ENCODE measurements at regions not wholly inside any gene's neighbourhood (a gene's known extent, or its start where the extent isn't known, plus 50 kb on each side); places are given as distances from the start of the nearest gene placed in this dataset.

DNA sequence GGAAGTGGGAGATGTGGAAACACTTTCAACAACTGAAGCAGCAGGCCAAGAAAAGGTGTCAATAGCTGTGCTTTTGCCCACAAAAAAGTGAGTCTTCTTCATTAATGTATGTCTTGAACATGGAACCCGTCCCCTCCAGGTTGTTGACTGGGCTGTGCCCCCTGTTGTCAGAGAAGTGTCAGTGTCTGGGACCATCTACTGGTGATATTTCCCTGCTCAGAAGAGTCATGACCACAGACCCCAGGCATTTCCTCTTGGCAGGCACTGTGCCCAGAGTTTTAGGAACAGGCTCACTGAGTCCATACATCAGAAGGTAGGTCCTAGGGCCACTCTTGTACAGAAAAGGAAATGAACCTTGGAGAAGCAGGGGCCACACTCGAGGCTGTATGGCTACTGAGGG lies 54.8 kb upstream of the LARS2 start:
- Histone ChIP-seq H4K20me1 (replicated peaks; ENCODE audit: control insufficient read depth, extremely low read depth, insufficient read depth, low read length) (no peaks in the 10 kb centered on the region), H3K9ac (replicated peaks; ENCODE audit: extremely low read depth, insufficient read depth, low read length) (no peak overlapping the region), H3K27me3 (ENCODE audit: control insufficient read depth in 2 of 2, insufficient read depth in 2 of 2, low read length in 2 of 2) (peaks cover 11 to 12% of the 10 kb centered on the region in 2 experiments), H3K4me2 (ENCODE audit: insufficient read depth, low read length) (no peak overlapping the region), H3K79me2 (ENCODE audit: control insufficient read depth, insufficient read depth, low read length) (no peaks in the 10 kb centered on the region), H2AFZ (ENCODE audit: low read depth, low read length) (no peak overlapping the region), H3K27ac (ENCODE audit: insufficient read depth, low read depth, low read length) (no peak overlapping the region), H3K9me3 (replicated peaks; ENCODE audit: control insufficient read depth, insufficient read depth, low read length) (no peaks in the 10 kb centered on the region), H3K4me3 (replicated peaks in 1 of 3; ENCODE audit: insufficient read depth in 1 of 3, low read depth in 1 of 3, low read length in 3 of 3) (no peak overlapping the region), H3K36me3 (ENCODE audit: control insufficient read depth in 2 of 2, extremely low read depth in 1 of 2, insufficient read depth in 2 of 2, low read length in 2 of 2) (no peaks in the 10 kb centered on the region), H3K4me1 (ENCODE audit: control insufficient read depth, extremely low read depth, insufficient read depth, low read length) (no peaks in the 10 kb centered on the region), H3K9me1 (replicated peaks; ENCODE audit: control insufficient read depth, extremely low read depth, insufficient read depth, low read length) (no peaks in the 10 kb centered on the region)
- TF ChIP-seq GATA2 (IDR thresholded peaks at IDR 0.05; ENCODE audit: insufficient read depth, insufficient read length, low read depth, low read length) (no peak), MYC (IDR thresholded peaks at IDR 0.05; ENCODE audit: low read depth, low read length) (no peak), EZH2 (IDR thresholded peaks at IDR 0.05; ENCODE audit: borderline replicate concordance, low read depth, low read length, severe bottlenecking) (no peak), POLR2AphosphoS5 (IDR thresholded peaks at IDR 0.05; ENCODE audit: insufficient read depth, low read depth, low read length) (no peak)
- TF ChIP-seq, protein P1, sequence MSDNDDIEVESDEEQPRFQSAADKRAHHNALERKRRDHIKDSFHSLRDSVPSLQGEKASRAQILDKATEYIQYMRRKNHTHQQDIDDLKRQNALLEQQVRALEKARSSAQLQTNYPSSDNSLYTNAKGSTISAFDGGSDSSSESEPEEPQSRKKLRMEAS (IDR thresholded peaks at IDR 0.05; ENCODE audit: insufficient read depth, insufficient read length): no peak
- DNase-seq (ENCODE audit: low read depth, low spot score) (no peak), FAIRE-seq (no peak)
- ChIA-PET CTCF (no interaction called here), POLR2A (no interaction called here)
- BruUV-seq (replicated peaks): no TSS peak
- intact Hi-C loops (cut with micrococcal nuclease) (no loop called here), dilution Hi-C loops (cut with MboI; ENCODE audit: extremely low pct_ligation_motif_present, low sequenced_read_pairs) (no loop called here)

DNA sequence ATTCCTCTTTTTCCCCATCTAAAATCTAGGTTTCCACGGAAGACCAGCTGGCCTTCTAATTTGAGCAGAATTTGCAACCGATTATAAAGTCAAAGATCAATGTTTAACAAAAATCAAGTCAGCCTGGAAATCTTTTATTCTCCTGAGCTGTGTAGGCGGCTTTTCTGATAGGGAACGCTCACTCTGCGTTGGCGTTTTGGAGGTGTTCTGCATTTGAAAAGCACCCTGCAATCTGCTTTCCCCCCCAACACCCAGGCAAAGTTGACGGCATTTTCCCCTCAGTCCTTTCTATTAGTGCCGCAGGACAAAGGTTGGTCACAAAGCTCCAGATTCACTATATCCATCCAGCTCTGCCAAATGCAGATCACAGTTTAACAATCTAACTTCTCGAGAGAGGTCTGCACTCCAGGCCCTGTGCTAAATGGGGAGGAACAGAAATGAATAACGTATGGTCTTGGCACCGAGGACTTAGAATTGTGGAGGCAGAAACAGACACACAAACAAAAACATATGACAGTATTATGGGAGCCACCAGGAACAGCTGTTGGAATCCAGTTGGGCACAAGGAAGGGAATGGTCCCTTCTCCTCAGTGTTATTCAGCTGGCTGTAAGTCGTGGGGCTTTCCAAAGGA lies 50.4 kb upstream of the LARS2 start:
- Histone ChIP-seq H3K27me3 (ENCODE audit: control insufficient read depth in 2 of 2, insufficient read depth in 2 of 2, low read length in 2 of 2) (peaks cover 5 to 14% of the 10 kb centered on the region in 2 experiments), H3K36me3 (ENCODE audit: control insufficient read depth in 2 of 2, extremely low read depth in 1 of 2, insufficient read depth in 2 of 2, low read length in 2 of 2) (no peaks in the 10 kb centered on the region), H3K9ac (replicated peaks; ENCODE audit: extremely low read depth, insufficient read depth, low read length) (no peak overlapping the region), H3K9me1 (replicated peaks; ENCODE audit: control insufficient read depth, extremely low read depth, insufficient read depth, low read length) (no peaks in the 10 kb centered on the region), H3K4me2 (ENCODE audit: insufficient read depth, low read length) (no peak overlapping the region), H3K9me3 (replicated peaks; ENCODE audit: control insufficient read depth, insufficient read depth, low read length) (no peaks in the 10 kb centered on the region), H4K20me1 (replicated peaks; ENCODE audit: control insufficient read depth, extremely low read depth, insufficient read depth, low read length) (no peaks in the 10 kb centered on the region), H2AFZ (ENCODE audit: low read depth, low read length) (no peak overlapping the region), H3K4me3 (replicated peaks in 1 of 3; ENCODE audit: insufficient read depth in 1 of 3, low read depth in 1 of 3, low read length in 3 of 3) (no peak overlapping the region), H3K79me2 (ENCODE audit: control insufficient read depth, insufficient read depth, low read length) (no peaks in the 10 kb centered on the region), H3K27ac (ENCODE audit: insufficient read depth, low read depth, low read length) (no peak overlapping the region), H3K4me1 (ENCODE audit: control insufficient read depth, extremely low read depth, insufficient read depth, low read length) (no peaks in the 10 kb centered on the region)
- BruUV-seq (replicated peaks): no TSS peak
- dilution Hi-C loops (cut with MboI; ENCODE audit: extremely low pct_ligation_motif_present, low sequenced_read_pairs) (no loop called here), intact Hi-C loops (cut with micrococcal nuclease) (no loop called here)
- ChIA-PET POLR2A (no interaction called here), CTCF (no interaction called here)
- TF ChIP-seq POLR2AphosphoS5 (IDR thresholded peaks at IDR 0.05; ENCODE audit: insufficient read depth, low read depth, low read length) (no peak), GATA2 (IDR thresholded peaks at IDR 0.05; ENCODE audit: insufficient read depth, insufficient read length, low read depth, low read length) (no peak), FOS (IDR thresholded peaks at IDR 0.05; ENCODE audit: borderline replicate concordance, insufficient read depth, low read length) (no peak), EZH2 (IDR thresholded peaks at IDR 0.05; ENCODE audit: borderline replicate concordance, low read depth, low read length, severe bottlenecking) (no peak), POLR2A (IDR thresholded peaks at IDR 0.05; ENCODE audit: low read depth, low read length) (no peak), MYC (IDR thresholded peaks at IDR 0.05; ENCODE audit: low read depth, low read length) (no peak), JUN (IDR thresholded peaks at IDR 0.05; ENCODE audit: borderline replicate concordance, insufficient read depth, insufficient read length, low read depth) (no peak)
- TF ChIP-seq, protein P1 (IDR thresholded peaks at IDR 0.05; ENCODE audit: insufficient read depth, insufficient read length): no peak
- TF ChIP-seq, protein P2, sequence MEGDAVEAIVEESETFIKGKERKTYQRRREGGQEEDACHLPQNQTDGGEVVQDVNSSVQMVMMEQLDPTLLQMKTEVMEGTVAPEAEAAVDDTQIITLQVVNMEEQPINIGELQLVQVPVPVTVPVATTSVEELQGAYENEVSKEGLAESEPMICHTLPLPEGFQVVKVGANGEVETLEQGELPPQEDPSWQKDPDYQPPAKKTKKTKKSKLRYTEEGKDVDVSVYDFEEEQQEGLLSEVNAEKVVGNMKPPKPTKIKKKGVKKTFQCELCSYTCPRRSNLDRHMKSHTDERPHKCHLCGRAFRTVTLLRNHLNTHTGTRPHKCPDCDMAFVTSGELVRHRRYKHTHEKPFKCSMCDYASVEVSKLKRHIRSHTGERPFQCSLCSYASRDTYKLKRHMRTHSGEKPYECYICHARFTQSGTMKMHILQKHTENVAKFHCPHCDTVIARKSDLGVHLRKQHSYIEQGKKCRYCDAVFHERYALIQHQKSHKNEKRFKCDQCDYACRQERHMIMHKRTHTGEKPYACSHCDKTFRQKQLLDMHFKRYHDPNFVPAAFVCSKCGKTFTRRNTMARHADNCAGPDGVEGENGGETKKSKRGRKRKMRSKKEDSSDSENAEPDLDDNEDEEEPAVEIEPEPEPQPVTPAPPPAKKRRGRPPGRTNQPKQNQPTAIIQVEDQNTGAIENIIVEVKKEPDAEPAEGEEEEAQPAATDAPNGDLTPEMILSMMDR (IDR thresholded peaks at IDR 0.05; ENCODE audit: extremely low read depth in 1 of 2, insufficient read depth in 1 of 2, low read depth in 1 of 2, low read length in 2 of 2): no peak
- DNase-seq (ENCODE audit: low read depth, low spot score) (no peak), FAIRE-seq (no peak)
